ENCODE measurements at regions not wholly inside any gene's neighbourhood (a gene's known extent, or its start where the extent isn't known, plus 50 kb on each side); places are given as distances from the start of the nearest gene placed in this dataset.
"Not testable (repeated sequence)": the region's sequence is repeated elsewhere in the genome, so short reads cannot be mapped to it uniquely, and the experiment has no call there.

- no peak overlapping the region for H3K27ac ChIP-seq
- H3K4me3 ChIP-seq = no peak overlapping the region
Observed at GRCh38 chr2:122748552-122749011, 993.1 kb downstream of the TSN start.

- H3K4me3 ChIP-seq = no peak overlapping the region
- no peak overlapping the region for H3K27ac ChIP-seq
Observed at GRCh38 chr2:122749405-122749804, 994.0 kb downstream of the TSN start.

- no peak overlapping the region for H3K4me3 ChIP-seq
- H3K27ac ChIP-seq = no peak overlapping the region
Observed at GRCh38 chr2:122750095-122750494, 994.6 kb downstream of the TSN start.

GRCh38 chr2:122750808-122751207 lies 995.4 kb downstream of the TSN start:
- Histone ChIP-seq H3K27ac (no peak overlapping the region), H3K4me3 (no peak overlapping the region)

- Histone ChIP-seq H3K27ac (no peak overlapping the region), H3K4me3 (no peak overlapping the region)
Observed at GRCh38 chr2:122753336-122753735, 997.9 kb downstream of the TSN start.

GRCh38 chr2:122754561-122754960 lies 999.1 kb downstream of the TSN start:
- Histone ChIP-seq H3K27ac (no peak overlapping the region), H3K4me3 (no peak overlapping the region)

GRCh38 chr2:122755281-122755780 lies 999.9 kb downstream of the TSN start:
- Histone ChIP-seq H3K27ac (no peak overlapping the region), H3K4me3 (no peak overlapping the region)

- no peak overlapping the region for H3K4me3 ChIP-seq
- no peak overlapping the region for H3K27ac ChIP-seq
Observed at GRCh38 chr2:122758967-122759366, 1003.5 kb downstream of the TSN start.

- Histone ChIP-seq H3K4me3 (no peak overlapping the region), H3K27ac (no peak overlapping the region)
Observed at GRCh38 chr2:122764014-122764413, 1008.6 kb downstream of the TSN start.

GRCh38 chr2:122780251-122780650 lies 1024.8 kb downstream of the TSN start:
- H3K27ac ChIP-seq = no peak overlapping the region
- H3K4me3 ChIP-seq = no peak overlapping the region

GRCh38 chr2:122794100-122794499 lies 1038.6 kb downstream of the TSN start:
- no peak overlapping the region for H3K4me3 ChIP-seq
- no peak overlapping the region for H3K27ac ChIP-seq

GRCh38 chr2:122795763-122796162 lies 1040.3 kb downstream of the TSN start:
- H3K27ac ChIP-seq = no peak overlapping the region
- no peak overlapping the region for H3K4me3 ChIP-seq

- H3K27ac ChIP-seq = no peak overlapping the region
- H3K4me3 ChIP-seq = no peak overlapping the region
Observed at GRCh38 chr2:122799391-122799790, 1043.9 kb downstream of the TSN start.

GRCh38 chr2:122800781-122801180 lies 1045.3 kb downstream of the TSN start:
- Histone ChIP-seq H3K4me3 (no peak overlapping the region), H3K27ac (no peak overlapping the region)

- Histone ChIP-seq H3K4me3 (no peak overlapping the region), H3K27ac (no peak overlapping the region)
Observed at GRCh38 chr2:122804494-122804893, 1049.0 kb downstream of the TSN start.

GRCh38 chr2:122805346-122805745 lies 1049.9 kb downstream of the TSN start:
- no peak overlapping the region for H3K27ac ChIP-seq
- H3K4me3 ChIP-seq = no peak overlapping the region

GRCh38 chr2:122808286-122808969 lies 1053.0 kb downstream of the TSN start:
- H3K4me3 ChIP-seq = no peak overlapping the region
- H3K27ac ChIP-seq = no peak overlapping the region

GRCh38 chr2:122812214-122812613 lies 1056.8 kb downstream of the TSN start:
- not testable (repeated sequence) for H3K27ac ChIP-seq

GRCh38 chr2:122815120-122815519 lies 1059.7 kb downstream of the TSN start:
- H3K27ac ChIP-seq = no peak overlapping the region

More at GRCh38 chr2:122812214-122812613, 1056.8 kb downstream of the TSN start:
- H3K4me3 ChIP-seq = not testable (repeated sequence)

GRCh38 chr2:122816803-122817202 lies 1061.4 kb downstream of the TSN start:
- H3K27ac ChIP-seq = no peak overlapping the region

More at GRCh38 chr2:122815120-122815519, 1059.7 kb downstream of the TSN start:
- no peak overlapping the region for H3K4me3 ChIP-seq

GRCh38 chr2:122822319-122822718 lies 1066.9 kb downstream of the TSN start:
- Histone ChIP-seq H3K27ac (no peak overlapping the region), H3K4me3 (no peak overlapping the region)

More at GRCh38 chr2:122816803-122817202, 1061.4 kb downstream of the TSN start:
- H3K4me3 ChIP-seq = no peak overlapping the region

GRCh38 chr2:122830157-122830556 lies 1074.7 kb downstream of the TSN start:
- no peak overlapping the region for H3K4me3 ChIP-seq
- H3K27ac ChIP-seq = no peak overlapping the region
